Cardiac muscle cell (in vitro differentiated cells and primary cell): ENCODE measurements at regions not wholly inside any gene's neighbourhood (a gene's known extent, or its start where the extent isn't known, plus 50 kb on each side); places are given as distances from the start of the nearest gene placed in this dataset.

Experiments used
- DNase-seq, 2 donors: peaks; one replicate each; pipeline versions ENCODE4 v3.0.0 to v3.0.0-alpha.2; 2010 to 2017; ENCODE audit warnings: low read depth in 1 of 2, low spot score in 1 of 2
- H3K27ac ChIP-seq: fragments of 200-600 bp; sonication (generic); 2 replicates; pipeline ENCODE4 v1.5.1; 2016
- H3K27me3 ChIP-seq: fragments of 200-600 bp; sonication (generic); 2 replicates; pipeline ENCODE4 v1.6.0; 2016; ENCODE audit warnings: control low read depth
- H3K36me3 ChIP-seq: fragments of 200-600 bp; sonication (generic); 2 replicates; pipeline ENCODE4 v1.5.1; 2016; ENCODE audit warnings: control low read depth
- H3K4me1 ChIP-seq: fragments of 200-600 bp; sonication (generic); 2 replicates; pipeline ENCODE4 v1.8.1; 2017; ENCODE audit warnings: low read depth, mild to moderate bottlenecking, mixed run types
- H3K4me3 ChIP-seq: fragments of 200-600 bp; sonication (generic); 2 replicates; pipeline ENCODE4 v1.5.1; 2016; ENCODE audit warnings: mild to moderate bottlenecking
- H3K9me3 ChIP-seq: fragments of 200-600 bp; sonication (generic); 2 replicates; pipeline ENCODE4 v1.5.1; 2017; ENCODE audit warnings: low read depth, mild to moderate bottlenecking, control low read depth
- CTCF ChIP-seq: IDR thresholded peaks from 2 replicates; pipeline ENCODE4 v1.5.1; 2012; ENCODE audit warnings: low read depth, mild to moderate bottlenecking, low read length

- no peak for DNase-seq
- no peak overlapping the region for H3K4me3 ChIP-seq
- H3K36me3 ChIP-seq: no peaks in the 10 kb centered on the region
- H3K27ac ChIP-seq: no peak overlapping the region
- no peak for TF ChIP-seq CTCF
- no peaks in the 10 kb centered on the region for H3K9me3 ChIP-seq
- H3K4me1 ChIP-seq: peaks cover 10% of the 10 kb centered on the region
- H3K27me3 ChIP-seq: no peaks in the 10 kb centered on the region
These were observed 165.7 kb upstream of the RREB1 start for GRCh38 chr6:6942091-6942490.

GRCh38 chr6:6942831-6943230, 164.9 kb upstream of the RREB1 start:
- no peaks in the 10 kb centered on the region for H3K27me3 ChIP-seq
- H3K4me1 ChIP-seq: peaks cover 10% of the 10 kb centered on the region
- no peak for DNase-seq
- H3K27ac ChIP-seq: no peak overlapping the region
- no peaks in the 10 kb centered on the region for H3K9me3 ChIP-seq
- no peak overlapping the region for H3K4me3 ChIP-seq
- H3K36me3 ChIP-seq: no peaks in the 10 kb centered on the region
- no peak for TF ChIP-seq CTCF

- no peaks in the 10 kb centered on the region for H3K9me3 ChIP-seq
- DNase-seq: no peak
- H3K36me3 ChIP-seq: no peaks in the 10 kb centered on the region
- no peak overlapping the region for H3K27ac ChIP-seq
- H3K27me3 ChIP-seq: no peaks in the 10 kb centered on the region
- TF ChIP-seq CTCF: no peak
- no peak overlapping the region for H3K4me3 ChIP-seq
- H3K4me1 ChIP-seq: peaks cover 10% of the 10 kb centered on the region
These were observed 164.3 kb upstream of the RREB1 start for GRCh38 chr6:6943421-6943820.

GRCh38 chr6:6946206-6947155, 161.3 kb upstream of the RREB1 start:
- no peak for DNase-seq
- peaks cover 10% of the 10 kb centered on the region for H3K4me1 ChIP-seq
- H3K9me3 ChIP-seq: peaks cover 4% of the 10 kb centered on the region
- no peaks in the 10 kb centered on the region for H3K27me3 ChIP-seq
- no peak overlapping the region for H3K27ac ChIP-seq
- H3K36me3 ChIP-seq: no peaks in the 10 kb centered on the region
- no peak for TF ChIP-seq CTCF
- no peak overlapping the region for H3K4me3 ChIP-seq

GRCh38 chr6:6950373-6951145, 157.2 kb upstream of the RREB1 start:
- no peak overlapping the region for H3K27ac ChIP-seq
- peaks cover 4% of the 10 kb centered on the region for H3K9me3 ChIP-seq
- TF ChIP-seq CTCF: no peak
- no peak for DNase-seq
- H3K4me3 ChIP-seq: no peak overlapping the region
- no peaks in the 10 kb centered on the region for H3K27me3 ChIP-seq
- no peaks in the 10 kb centered on the region for H3K4me1 ChIP-seq
- H3K36me3 ChIP-seq: no peaks in the 10 kb centered on the region
